Loucy (cell line): ENCODE measurements at regions not wholly inside any gene's neighbourhood (a gene's known extent, or its start where the extent isn't known, plus 50 kb on each side); places are given as distances from the start of the nearest gene placed in this dataset.

Experiments used
- H2AFZ ChIP-seq: fragments of 200-600 bp; sonication (generic); 2 replicates; pipeline ENCODE4 v1.6.0; 2016; ENCODE audit warnings: antibody characterized with exemption, mild to moderate bottlenecking, low read length, moderate library complexity
- H3F3A ChIP-seq: fragments of 200-600 bp; 2 replicates; pipeline ENCODE4 v1.6.0; 2016; ENCODE audit warnings: antibody characterized with exemption, low read depth, mild to moderate bottlenecking
- H3K27me3 ChIP-seq: fragments of 200-600 bp; sonication (generic); 2 replicates; pipeline ENCODE4 v1.6.1; 2014; ENCODE audit warnings: low read length, mild to moderate bottlenecking; ENCODE audit not compliant: insufficient read depth, poor library complexity, severe bottlenecking
- H3K36me3 ChIP-seq: fragments of 200-600 bp; sonication (generic); 2 replicates; pipeline ENCODE4 v1.6.1; 2016; ENCODE audit warnings: low read length; ENCODE audit not compliant: insufficient read depth
- H3K4me1 ChIP-seq: fragments of 200-600 bp; sonication (generic); 2 replicates; pipeline ENCODE4 v1.5.1; 2014; ENCODE audit warnings: low read length, mild to moderate bottlenecking; ENCODE audit not compliant: insufficient read depth, poor library complexity, severe bottlenecking
- H3K4me2 ChIP-seq: fragments of 200-600 bp; sonication (generic); 2 replicates; pipeline ENCODE4 v1.6.0; 2014; ENCODE audit warnings: antibody characterized with exemption, low read length, low read depth, mild to moderate bottlenecking; ENCODE audit not compliant: poor library complexity, severe bottlenecking
- H3K4me3 ChIP-seq: fragments of 200-600 bp; sonication (generic); 2 replicates; pipeline ENCODE4 v1.5.1; 2014; ENCODE audit warnings: low read length, mild to moderate bottlenecking, mixed read lengths; ENCODE audit not compliant: poor library complexity, severe bottlenecking
- H3K79me2 ChIP-seq: fragments of 200-600 bp; sonication (generic); 2 replicates; pipeline ENCODE4 v1.6.1; 2014; ENCODE audit warnings: low read length; ENCODE audit not compliant: insufficient read depth
- H3K9ac ChIP-seq: fragments of 200-600 bp; sonication (generic); 2 replicates; pipeline ENCODE4 v1.6.0; 2014; ENCODE audit warnings: mild to moderate bottlenecking, low read depth, low read length, moderate library complexity; ENCODE audit not compliant: poor library complexity, severe bottlenecking
- H3K9me2 ChIP-seq: fragments of 200-600 bp; sonication (generic); replicated peaks from 2 replicates; pipeline ENCODE4 v1.6.1; 2016; ENCODE audit warnings: low read depth, low read length, mixed read lengths
- H3K9me3 ChIP-seq: fragments of 200-600 bp; sonication (generic); 2 replicates; pipeline ENCODE4 v1.6.1; 2014; ENCODE audit warnings: mild to moderate bottlenecking, antibody characterized with exemption, low read length, low read depth; ENCODE audit not compliant: insufficient read depth
- H4K20me1 ChIP-seq: fragments of 200-600 bp; sonication (generic); 2 replicates; pipeline ENCODE4 v1.6.0; 2014; ENCODE audit warnings: antibody characterized with exemption, low read length, mild to moderate bottlenecking; ENCODE audit not compliant: insufficient read depth, poor library complexity, severe bottlenecking
- EZH2phosphoT487 ChIP-seq: fragments of 200-600 bp; IDR thresholded peaks from 2 replicates; pipeline ENCODE4 v1.6.1; 2018; ENCODE audit warnings: antibody characterized with exemption, mild to moderate bottlenecking, moderate library complexity, borderline replicate concordance
- TF ChIP-seq, protein P1 (sequence below): fragments of 200-600 bp; sonication (generic); conservative IDR thresholded peaks from 2 replicates; pipeline ENCODE4 v1.5.1; 2014; ENCODE audit warnings: mild to moderate bottlenecking, antibody characterized with exemption, low read length

DNA sequence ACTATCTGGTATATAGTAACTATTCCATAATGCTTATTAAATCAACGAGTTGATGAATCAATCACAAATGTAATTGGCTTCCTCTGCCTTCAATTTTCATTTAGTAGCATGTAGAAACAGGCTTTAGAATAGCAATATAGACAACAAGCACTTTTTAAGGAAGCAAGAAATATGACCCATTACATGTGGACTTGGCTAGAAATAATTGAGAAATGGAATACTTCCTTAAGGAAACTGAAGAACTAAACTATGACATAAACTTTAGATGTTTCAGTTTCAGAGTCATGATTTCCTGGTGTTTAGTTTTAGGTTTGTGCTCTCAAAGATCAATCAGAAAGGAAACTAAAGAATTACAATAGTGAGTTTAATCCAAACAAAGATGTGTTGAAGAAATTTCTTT, 443.8 kb downstream of the MBD2 start:
- H3K4me1 ChIP-seq: no peaks in the 10 kb centered on the region
- TF ChIP-seq, protein P1, sequence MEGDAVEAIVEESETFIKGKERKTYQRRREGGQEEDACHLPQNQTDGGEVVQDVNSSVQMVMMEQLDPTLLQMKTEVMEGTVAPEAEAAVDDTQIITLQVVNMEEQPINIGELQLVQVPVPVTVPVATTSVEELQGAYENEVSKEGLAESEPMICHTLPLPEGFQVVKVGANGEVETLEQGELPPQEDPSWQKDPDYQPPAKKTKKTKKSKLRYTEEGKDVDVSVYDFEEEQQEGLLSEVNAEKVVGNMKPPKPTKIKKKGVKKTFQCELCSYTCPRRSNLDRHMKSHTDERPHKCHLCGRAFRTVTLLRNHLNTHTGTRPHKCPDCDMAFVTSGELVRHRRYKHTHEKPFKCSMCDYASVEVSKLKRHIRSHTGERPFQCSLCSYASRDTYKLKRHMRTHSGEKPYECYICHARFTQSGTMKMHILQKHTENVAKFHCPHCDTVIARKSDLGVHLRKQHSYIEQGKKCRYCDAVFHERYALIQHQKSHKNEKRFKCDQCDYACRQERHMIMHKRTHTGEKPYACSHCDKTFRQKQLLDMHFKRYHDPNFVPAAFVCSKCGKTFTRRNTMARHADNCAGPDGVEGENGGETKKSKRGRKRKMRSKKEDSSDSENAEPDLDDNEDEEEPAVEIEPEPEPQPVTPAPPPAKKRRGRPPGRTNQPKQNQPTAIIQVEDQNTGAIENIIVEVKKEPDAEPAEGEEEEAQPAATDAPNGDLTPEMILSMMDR: no peak
- TF ChIP-seq EZH2phosphoT487: no peak
- H3K4me3 ChIP-seq: no peak overlapping the region
- no peaks in the 10 kb centered on the region for H3K79me2 ChIP-seq
- no peaks in the 10 kb centered on the region for H3K27me3 ChIP-seq
- H3K9ac ChIP-seq: no peak overlapping the region
- H3K36me3 ChIP-seq: no peaks in the 10 kb centered on the region
- H3F3A ChIP-seq: no peaks in the 10 kb centered on the region
- no peaks in the 10 kb centered on the region for H4K20me1 ChIP-seq
- no peaks in the 10 kb centered on the region for H3K9me3 ChIP-seq
- H3K4me2 ChIP-seq: no peak overlapping the region
- no peak overlapping the region for H2AFZ ChIP-seq
- H3K9me2 ChIP-seq: no peaks in the 10 kb centered on the region

DNA sequence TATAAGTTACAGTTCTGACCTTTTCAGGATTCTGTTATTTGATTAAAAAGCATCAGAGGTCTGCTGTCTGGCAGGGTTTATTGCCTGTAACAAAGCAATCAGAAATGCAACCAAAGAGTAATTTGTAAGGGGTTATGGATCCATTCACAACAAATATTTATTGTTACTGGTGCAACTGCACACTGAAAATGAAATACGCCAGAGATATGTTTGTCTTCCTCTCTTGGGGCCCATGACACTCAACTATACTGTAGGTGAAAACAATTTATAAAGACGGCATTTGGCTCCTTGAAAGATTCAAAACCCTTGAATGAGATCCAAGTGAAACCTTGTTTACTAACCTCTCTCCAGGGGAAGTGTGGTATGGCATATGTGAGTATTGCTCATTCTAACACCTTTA, 452.2 kb downstream of the MBD2 start:
- TF ChIP-seq EZH2phosphoT487: no peak
- no peak overlapping the region for H2AFZ ChIP-seq
- no peaks in the 10 kb centered on the region for H4K20me1 ChIP-seq
- H3K4me2 ChIP-seq: no peak overlapping the region
- no peaks in the 10 kb centered on the region for H3K79me2 ChIP-seq
- no peak overlapping the region for H3K4me3 ChIP-seq
- no peaks in the 10 kb centered on the region; the same call in 1 of the 2 replicates for H3K9me3 ChIP-seq
- no peaks in the 10 kb centered on the region for H3K9me2 ChIP-seq
- H3K9ac ChIP-seq: no peak overlapping the region
- no peaks in the 10 kb centered on the region for H3K27me3 ChIP-seq
- no peaks in the 10 kb centered on the region for H3F3A ChIP-seq
- no peaks in the 10 kb centered on the region for H3K4me1 ChIP-seq
- H3K36me3 ChIP-seq: no peaks in the 10 kb centered on the region

DNA sequence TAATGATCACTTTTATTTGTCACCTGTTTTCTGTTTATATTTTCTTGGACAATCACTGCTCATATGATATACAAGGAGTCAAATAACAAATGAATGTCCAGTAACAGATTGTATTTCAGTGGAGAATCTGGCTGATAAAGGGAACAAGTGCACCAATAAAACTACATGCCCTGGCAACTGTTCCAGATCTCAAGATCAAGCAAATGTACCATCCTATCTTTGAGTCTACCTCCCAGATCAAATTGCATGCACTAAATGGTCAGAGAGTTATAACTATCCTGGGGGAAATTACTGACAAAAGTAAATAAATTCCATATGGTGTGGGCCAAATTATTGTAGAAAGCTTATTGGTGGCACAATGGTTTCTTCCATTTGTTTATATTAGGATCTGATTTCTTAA, 452.8 kb downstream of the MBD2 start:
- Histone ChIP-seq H3K4me2 (no peak overlapping the region), H3K9me3 (no peaks in the 10 kb centered on the region; the same call in 1 of the 2 replicates), H3K4me3 (no peak overlapping the region), H3K9ac (no peak overlapping the region), H3K36me3 (no peaks in the 10 kb centered on the region), H3K27me3 (no peaks in the 10 kb centered on the region), H3K9me2 (no peaks in the 10 kb centered on the region), H3K79me2 (no peaks in the 10 kb centered on the region), H2AFZ (no peak overlapping the region), H3K4me1 (no peaks in the 10 kb centered on the region), H4K20me1 (no peaks in the 10 kb centered on the region), H3F3A (no peaks in the 10 kb centered on the region)
- TF ChIP-seq EZH2phosphoT487: no peak
- TF ChIP-seq, protein P1: no peak

DNA sequence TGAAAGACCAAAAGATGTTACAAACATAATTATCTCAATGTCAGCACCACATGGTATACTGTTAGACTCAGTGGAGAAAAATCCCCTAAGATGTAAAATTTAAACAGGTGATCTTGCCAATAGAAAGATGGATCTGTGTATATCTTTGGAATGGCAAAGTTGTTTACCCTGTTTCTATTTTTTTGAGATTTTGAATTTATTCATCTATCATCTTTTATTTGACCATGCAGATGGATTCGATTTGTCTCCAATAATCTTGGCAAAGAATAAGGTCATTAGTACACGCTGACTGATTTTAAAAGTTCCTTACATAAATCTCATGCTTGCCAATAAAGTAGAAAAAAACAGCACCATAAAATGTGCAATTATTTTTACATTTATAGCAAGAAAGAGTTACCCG, 459.3 kb downstream of the MBD2 start:
- no peak overlapping the region for H3K4me2 ChIP-seq
- no peaks in the 10 kb centered on the region for H3F3A ChIP-seq
- H3K79me2 ChIP-seq: no peaks in the 10 kb centered on the region
- H3K4me1 ChIP-seq: no peaks in the 10 kb centered on the region
- H3K27me3 ChIP-seq: no peaks in the 10 kb centered on the region
- H2AFZ ChIP-seq: no peak overlapping the region
- H3K9me3 ChIP-seq: no peaks in the 10 kb centered on the region; the same call in 1 of the 2 replicates
- no peaks in the 10 kb centered on the region for H3K36me3 ChIP-seq
- no peaks in the 10 kb centered on the region for H3K9me2 ChIP-seq
- no peak overlapping the region for H3K9ac ChIP-seq
- TF ChIP-seq, protein P1: no peak
- TF ChIP-seq EZH2phosphoT487: no peak
- no peaks in the 10 kb centered on the region for H4K20me1 ChIP-seq
- no peak overlapping the region for H3K4me3 ChIP-seq
